Uterus (tissue), 2 donors: ENCODE measurements at regions not wholly inside any gene's neighbourhood (a gene's known extent, or its start where the extent isn't known, plus 50 kb on each side); places are given as distances from the start of the nearest gene placed in this dataset.

ENCODE experiments used
- CTCF ChIP-seq, 4 experiments: fragments of 200-600 bp in 2 of 4; fragments of 450-650 bp in 2 of 4; sonication (generic) in 2 of 4; IDR thresholded peaks; one replicate each; pipeline ENCODE4 v1.5.1; 2016 to 2019; ENCODE audit warnings: antibody characterized with exemption in 4 of 4, mild to moderate bottlenecking in 2 of 4, moderate library complexity in 1 of 4
- POLR2A ChIP-seq, 2 donors: fragments of 450-650 bp; IDR thresholded peaks; one replicate each; pipeline ENCODE4 v1.6.1; 2016; ENCODE audit warnings: antibody characterized with exemption in 2 of 2, mild to moderate bottlenecking in 1 of 2, moderate library complexity in 1 of 2

DNA sequence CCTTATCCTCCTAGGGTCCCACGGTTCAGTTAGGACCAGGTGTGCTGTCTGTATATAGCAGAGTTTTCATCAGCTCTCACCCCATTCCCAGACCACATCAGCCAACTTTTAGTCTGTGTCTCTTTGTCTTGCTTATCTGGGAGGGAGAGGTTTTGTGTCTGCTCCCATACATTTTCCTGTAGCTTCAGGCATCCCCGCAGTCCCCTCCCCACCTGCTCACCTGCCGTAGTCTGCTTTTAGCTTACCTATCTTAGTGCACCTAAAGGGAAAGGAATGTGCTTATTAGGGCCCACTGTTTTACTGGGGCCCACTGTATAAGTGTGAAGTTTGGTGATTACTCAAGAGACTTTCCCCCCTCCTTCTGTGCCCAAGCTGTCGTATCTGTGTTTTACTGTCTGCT is 225.1 kb downstream of the PLA2G4A start:
- TF ChIP-seq POLR2A (IDR thresholded peaks at IDR 0.05) (no peak), CTCF (IDR thresholded peaks at IDR 0.05) (no peak)
